GM21529 (cell line): ENCODE measurements at regions not wholly inside any gene's neighbourhood (a gene's known extent, or its start where the extent isn't known, plus 50 kb on each side); places are given as distances from the start of the nearest gene placed in this dataset.
"Not testable (repeated sequence)": the region's sequence is repeated elsewhere in the genome, so short reads cannot be mapped to it uniquely, and the experiment has no call there.

Source experiments
- ATAC-seq: cut with Tn5 transposase; IDR thresholded peaks from one replicate; pipeline ENCODE4 v1.9.1; 2021; ENCODE audit not compliant: unreplicated experiment

- no peak for ATAC-seq
Observed at GRCh38 chr1:178639326-178639725, 85.7 kb upstream of the RALGPS2 start.

- no peak for ATAC-seq
Observed at GRCh38 chr1:178642282-178642681, 82.8 kb upstream of the RALGPS2 start.

GRCh38 chr1:178643349-178643748 lies 81.7 kb upstream of the RALGPS2 start:
- ATAC-seq: no peak

- no peak for ATAC-seq
Observed at GRCh38 chr1:178643831-178644230, 81.2 kb upstream of the RALGPS2 start.

- no peak for ATAC-seq
Observed at GRCh38 chr1:178644308-178645120, 80.5 kb upstream of the RALGPS2 start.

GRCh38 chr1:178645157-178645807 lies 79.8 kb upstream of the RALGPS2 start:
- no peak for ATAC-seq

- ATAC-seq: no peak
Observed at GRCh38 chr1:178645808-178646200, 79.2 kb upstream of the RALGPS2 start.

GRCh38 chr1:178646821-178647220 lies 78.2 kb upstream of the RALGPS2 start:
- ATAC-seq: no peak

GRCh38 chr1:178648151-178648550 lies 76.9 kb upstream of the RALGPS2 start:
- no peak for ATAC-seq

GRCh38 chr1:178649582-178650350 lies 75.3 kb upstream of the RALGPS2 start:
- ATAC-seq: no peak

- ATAC-seq: no peak
Observed at GRCh38 chr1:178650934-178651511, 74.0 kb upstream of the RALGPS2 start.

- ATAC-seq: no peak
Observed at GRCh38 chr1:178651742-178652141, 73.3 kb upstream of the RALGPS2 start.

- ATAC-seq: no peak
Observed at GRCh38 chr1:178652506-178653490, 72.2 kb upstream of the RALGPS2 start.

GRCh38 chr1:178659789-178660208 lies 65.2 kb upstream of the RALGPS2 start:
- peak; percentile 67 for ATAC-seq

- ATAC-seq: peak; percentile 32
Observed at GRCh38 chr1:178660461-178660860, 64.6 kb upstream of the RALGPS2 start.

- peak; percentile 76 for ATAC-seq
Observed at GRCh38 chr1:178664278-178664677, 60.8 kb upstream of the RALGPS2 start.

- no peak for ATAC-seq
Observed at GRCh38 chr1:178665579-178665978, 59.5 kb upstream of the RALGPS2 start.

GRCh38 chr1:178666891-178667290 lies 58.2 kb upstream of the RALGPS2 start:
- not testable (repeated sequence) for ATAC-seq

- no peak for ATAC-seq
Observed at GRCh38 chr1:178672434-178672833, 52.6 kb upstream of the RALGPS2 start.

GRCh38 chr1:178674559-178674958 lies 50.5 kb upstream of the RALGPS2 start:
- ATAC-seq: not testable (repeated sequence)
